ENCODE measurements at regions not wholly inside any gene's neighbourhood (a gene's known extent, or its start where the extent isn't known, plus 50 kb on each side); places are given as distances from the start of the nearest gene placed in this dataset.

- POLR2A ChIA-PET = no interaction called here
- Histone ChIP-seq H3K4me2 (ENCODE audit: low read depth, low read length) (no peak overlapping the region), H3K4me1 (ENCODE audit: insufficient read depth, low read length) (no peaks in the 10 kb centered on the region), H3K27ac (ENCODE audit: extremely low read length, insufficient read depth, low read length) (no peak overlapping the region), H3K36me3 (replicated peaks in 1 of 2; ENCODE audit: control insufficient read depth in 1 of 2, insufficient read depth in 2 of 2, low read length in 2 of 2) (no peaks in the 10 kb centered on the region), H3K79me2 (ENCODE audit: insufficient read depth, low read length) (no peaks in the 10 kb centered on the region), H2AFZ (ENCODE audit: low read length) (no peak overlapping the region), H3K9ac (ENCODE audit: insufficient read depth, low read depth, low read length) (no peak overlapping the region), H4K20me1 (ENCODE audit: insufficient read depth, low read length) (no peaks in the 10 kb centered on the region), H3K9me3 (ENCODE audit: low read length) (no peaks in the 10 kb centered on the region), H3K4me3 (replicated peaks in 1 of 3; ENCODE audit: insufficient read depth in 1 of 3, low read depth in 2 of 3, low read length in 3 of 3) (no peak overlapping the region), H3K27me3 (ENCODE audit: control insufficient read depth in 1 of 2, insufficient read depth in 2 of 2, low read length in 2 of 2) (no peaks in the 10 kb centered on the region)
- 9% methylated on average over 7 of the region's 8 CpGs for WGBS (ENCODE audit: low lambda C conversion rate)
- FAIRE-seq (no peak), ATAC-seq (no peak), DNase-seq (ENCODE audit: low spot score) (no peak)
- TF ChIP-seq SP2 (CRISPR knock-in tag; IDR thresholded peaks at IDR 0.05) (no peak), THYN1 (CRISPR knock-in tag; IDR thresholded peaks at IDR 0.05; ENCODE audit: borderline replicate concordance, low read depth) (no peak), TBL1XR1 (IDR thresholded peaks at IDR 0.05; ENCODE audit: borderline replicate concordance, low read length, partially characterized antibody) (no peak), ZFAT (CRISPR knock-in tag; conservative IDR thresholded peaks at IDR 0.05) (no peak), BCLAF1 (IDR thresholded peaks at IDR 0.05) (no peak), ZNF772 (CRISPR knock-in tag; IDR thresholded peaks at IDR 0.05) (no peak), TIGD3 (CRISPR knock-in tag; IDR thresholded peaks at IDR 0.05; ENCODE audit: borderline replicate concordance) (no peak), ZNF788 (CRISPR knock-in tag; IDR thresholded peaks at IDR 0.05; ENCODE audit: borderline replicate concordance) (no peak), SAP130 (CRISPR knock-in tag; IDR thresholded peaks at IDR 0.05; ENCODE audit: low read depth) (no peak), SALL1 (CRISPR knock-in tag; IDR thresholded peaks at IDR 0.05) (no peak), ZNF383 (CRISPR knock-in tag; IDR thresholded peaks at IDR 0.05; ENCODE audit: borderline replicate concordance) (no peak), CHCHD3 (CRISPR knock-in tag; IDR thresholded peaks at IDR 0.05) (no peak), POGK (CRISPR knock-in tag; conservative IDR thresholded peaks at IDR 0.05) (no peak)
- intact Hi-C loops (cut with micrococcal nuclease; ENCODE audit: unreplicated experiment) (no loop called here), in situ Hi-C loops (cut with HindIII; ENCODE audit: extremely low pct_ligation_motif_present, low pct_unique_long_range_greater_than_20kb) (no loop called here)
- BruUV-seq (replicated peaks) = no TSS peak
- CTCF ChIA-PET (ENCODE audit: low intra/inter-chr PET ratio, low total read pairs) = no interaction called here
These were observed 115.1 kb upstream of the CCL2 start for GRCh38 chr17:34140006-34140405.

Data from HepG2 (cell line).